GM23338 (cell line): ENCODE measurements at regions not wholly inside any gene's neighbourhood (a gene's known extent, or its start where the extent isn't known, plus 50 kb on each side); places are given as distances from the start of the nearest gene placed in this dataset.

Source experiments
- ATAC-seq: fragments of 200-7000 bp; cut with Tn5 transposase; 3 replicates; pipeline ENCODE4 v1.9.1; 2020
- DNase-seq: peaks from one replicate; pipeline ENCODE4 v3.0.0-alpha.2; 2015; ENCODE audit warnings: low spot score
- H2AFZ ChIP-seq: fragments of 200-600 bp; sonication (generic); 2 replicates; pipeline ENCODE4 v1.8.0; 2016; ENCODE audit warnings: antibody characterized with exemption, mild to moderate bottlenecking, moderate library complexity
- H3F3A ChIP-seq: fragments of 200-600 bp; sonication (generic); replicated peaks from 2 replicates; pipeline ENCODE4 v1.8.0; 2017; ENCODE audit warnings: antibody characterized with exemption, mixed run types, low read depth
- H3K27ac ChIP-seq: fragments of 200-600 bp; sonication (generic); 2 replicates; pipeline ENCODE4 v1.6.1; 2016; ENCODE audit warnings: low read depth
- H3K27me3 ChIP-seq: fragments of 200-600 bp; sonication (generic); 2 replicates; pipeline ENCODE4 v1.8.0; 2016; ENCODE audit warnings: mild to moderate bottlenecking, mixed run types, moderate library complexity; ENCODE audit not compliant: insufficient read depth
- H3K36me3 ChIP-seq: fragments of 200-600 bp; sonication (generic); 2 replicates; pipeline ENCODE4 v1.8.0; 2016; ENCODE audit warnings: mild to moderate bottlenecking; ENCODE audit not compliant: insufficient read depth
- H3K4me1 ChIP-seq: fragments of 200-600 bp; sonication (generic); 2 replicates; pipeline ENCODE4 v1.8.0; 2016; ENCODE audit warnings: mild to moderate bottlenecking, moderate library complexity; ENCODE audit not compliant: insufficient read depth
- H3K4me2 ChIP-seq: fragments of 200-600 bp; sonication (generic); 2 replicates; pipeline ENCODE4 v1.7.1; 2017; ENCODE audit warnings: mixed run types
- H3K4me3 ChIP-seq: fragments of 200-600 bp; sonication (generic); 2 replicates; pipeline ENCODE4 v1.6.1; 2016; ENCODE audit warnings: mixed run types
- H3K79me2 ChIP-seq: fragments of 200-600 bp; sonication (generic); replicated peaks from 2 replicates; pipeline ENCODE4 v1.8.0; 2017; ENCODE audit warnings: mild to moderate bottlenecking; ENCODE audit not compliant: insufficient read depth
- H3K9me2 ChIP-seq: fragments of 200-600 bp; sonication (generic); 2 replicates; pipeline ENCODE4 v1.8.0; 2017; ENCODE audit not compliant: insufficient read depth
- H4K20me1 ChIP-seq: fragments of 200-600 bp; sonication (generic); replicated peaks from 2 replicates; pipeline ENCODE4 v1.8.0; 2017; ENCODE audit warnings: mild to moderate bottlenecking; ENCODE audit not compliant: insufficient read depth
- H3K27ac Mint-ChIP-seq: 2 replicates; pipeline ENCODE4 v1.8.0; 2020; ENCODE audit warnings: inconsistent platforms, mild to moderate bottlenecking, moderate library complexity, mixed read lengths
- H3K27me3 Mint-ChIP-seq: 3 replicates; pipeline ENCODE4 v1.8.0; 2022; ENCODE audit warnings: low read depth, mild to moderate bottlenecking, moderate library complexity, mixed read lengths, inconsistent platforms; ENCODE audit not compliant: insufficient read depth, poor library complexity
- H3K36me3 Mint-ChIP-seq: 3 replicates; pipeline ENCODE4 v1.8.0; 2021; ENCODE audit warnings: low read depth, mild to moderate bottlenecking, inconsistent platforms, moderate library complexity, mixed read lengths
- H3K4me1 Mint-ChIP-seq: 3 replicates; pipeline ENCODE4 v1.8.0; 2020; ENCODE audit warnings: mild to moderate bottlenecking, inconsistent platforms, mixed read lengths
- H3K4me3 Mint-ChIP-seq: 3 replicates; pipeline ENCODE4 v1.8.0; 2021; ENCODE audit warnings: moderate library complexity, mild to moderate bottlenecking, inconsistent platforms, mixed read lengths
- H3K9me3 Mint-ChIP-seq: 3 replicates; pipeline ENCODE4 v1.8.0; 2020; ENCODE audit warnings: moderate library complexity, mild to moderate bottlenecking, inconsistent platforms, mixed read lengths
- CREB1 ChIP-seq: fragments of 250-450 bp; sonication (Bioruptor Pico); IDR thresholded peaks from 2 replicates; pipeline ENCODE4 v1.5.0; 2020; ENCODE audit warnings: low read depth, mild to moderate bottlenecking, moderate library complexity
- EZH2 ChIP-seq: fragments of 200-600 bp; sonication (generic); IDR thresholded peaks from one replicate; pipeline ENCODE4 v1.8.0; 2017; ENCODE audit warnings: antibody characterized with exemption, mild to moderate bottlenecking, low read depth; ENCODE audit not compliant: unreplicated experiment
- EZH2phosphoT487 ChIP-seq: fragments of 200-600 bp; sonication (generic); IDR thresholded peaks from one replicate; pipeline ENCODE4 v1.8.1; 2018; ENCODE audit warnings: antibody characterized with exemption; ENCODE audit not compliant: unreplicated experiment
- JUNB ChIP-seq: IDR thresholded peaks from one replicate; pipeline ENCODE4 v1.6.1; 2016; ENCODE audit warnings: antibody characterized with exemption; ENCODE audit not compliant: unreplicated experiment
- NANOG ChIP-seq: IDR thresholded peaks from 2 replicates; pipeline ENCODE4 v1.6.1; 2016; ENCODE audit warnings: antibody characterized with exemption, borderline replicate concordance
- POLR2AphosphoS5 ChIP-seq: IDR thresholded peaks from 2 replicates; pipeline ENCODE4 v1.6.1; 2016; ENCODE audit warnings: antibody characterized with exemption, low read depth
- STAT1 ChIP-seq: IDR thresholded peaks from one replicate; pipeline ENCODE4 v1.6.1; 2016; ENCODE audit warnings: antibody characterized with exemption; ENCODE audit not compliant: unreplicated experiment
- ZNF114 ChIP-seq: fragments of 250-450 bp; sonication (Bioruptor Pico); IDR thresholded peaks from 2 replicates; pipeline ENCODE4 v1.5.0; 2020; ENCODE audit warnings: mild to moderate bottlenecking, moderate library complexity
- ZNF331 ChIP-seq: fragments of 250-450 bp; sonication (Bioruptor Pico); IDR thresholded peaks from 2 replicates; pipeline ENCODE4 v1.5.0; 2020; ENCODE audit warnings: low read depth, mild to moderate bottlenecking, moderate library complexity
- ZNF462 ChIP-seq: fragments of 250-450 bp; sonication (Bioruptor Pico); IDR thresholded peaks from 2 replicates; pipeline ENCODE4 v1.5.0; 2020; ENCODE audit warnings: mild to moderate bottlenecking, moderate library complexity
- TF ChIP-seq, protein P1 (sequence below): IDR thresholded peaks from 2 replicates; pipeline ENCODE4 v1.6.1; 2016; ENCODE audit warnings: antibody characterized with exemption
- TF ChIP-seq, protein P2 (sequence below): IDR thresholded peaks from one replicate; pipeline ENCODE4 v1.6.1; 2018; ENCODE audit warnings: antibody characterized with exemption; ENCODE audit not compliant: unreplicated experiment
- TF ChIP-seq, protein P3 (sequence below), 2 experiments: fragments of 200-600 bp in 1 of 2; sonication (generic) in 1 of 2; conservative IDR thresholded peaks; 2 replicates each; pipeline versions ENCODE4 v1.5.1 to v1.6.1; 2016 to 2017; ENCODE audit warnings: antibody characterized with exemption in 2 of 2, low read depth in 2 of 2, mild to moderate bottlenecking in 2 of 2, moderate library complexity in 1 of 2

DNA sequence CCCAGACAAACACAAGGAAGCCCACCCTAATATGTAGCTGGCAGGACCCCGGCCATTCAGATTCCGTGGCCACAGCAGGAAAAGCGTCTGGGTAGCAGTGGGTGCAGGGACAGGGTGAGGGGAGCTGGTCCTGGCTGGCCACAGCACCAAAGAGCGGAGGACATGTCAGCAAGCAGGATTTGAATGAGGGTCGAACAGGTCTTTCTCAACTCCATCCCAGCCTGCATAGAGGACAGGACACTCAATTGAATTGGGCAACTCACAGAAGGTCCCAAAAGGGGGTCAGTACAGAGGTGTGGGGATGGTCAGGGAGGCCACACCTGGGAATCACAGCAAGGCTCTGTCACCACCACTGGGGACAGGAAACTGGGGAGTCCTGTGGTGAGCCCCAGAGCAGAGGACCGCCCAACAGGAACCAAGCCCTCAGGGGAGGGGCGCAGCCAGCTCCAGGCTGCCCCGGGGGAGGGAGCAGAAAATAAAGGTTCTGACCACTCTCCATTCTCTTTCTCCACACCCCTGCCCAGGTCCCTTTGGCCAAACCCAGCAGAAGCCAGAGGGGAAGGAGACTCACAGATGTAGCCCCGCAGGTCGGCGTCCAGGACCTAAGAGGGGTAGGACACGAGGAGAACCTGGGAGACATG lies 108.7 kb upstream of the PPP2R2D start:
- Histone ChIP-seq H3K9me2 (peaks cover 5% of the 10 kb centered on the region; the same call in 1 of the 2 replicates), H3K36me3 (no peaks in the 10 kb centered on the region), H2AFZ (no peak overlapping the region), H3K27ac (no peak overlapping the region), H3K4me3 (no peak overlapping the region), H3K4me2 (no peak overlapping the region), H3K79me2 (no peaks in the 10 kb centered on the region), H3F3A (no peaks in the 10 kb centered on the region), H3K27me3 (no peaks in the 10 kb centered on the region), H3K4me1 (peaks cover 6% of the 10 kb centered on the region), H4K20me1 (no peaks in the 10 kb centered on the region)
- H3K4me1 Mint-ChIP-seq = peaks cover 15% of the 10 kb centered on the region
- TF ChIP-seq EZH2phosphoT487 (no peak), ZNF331 (CRISPR knock-in tag) (no peak), POLR2AphosphoS5 (no peak), JUNB (no peak), ZNF462 (CRISPR knock-in tag) (no peak), NANOG (no peak), STAT1 (no peak), CREB1 (CRISPR knock-in tag) (no peak), ZNF114 (no peak), EZH2 (no peak)
- TF ChIP-seq, protein P1, sequence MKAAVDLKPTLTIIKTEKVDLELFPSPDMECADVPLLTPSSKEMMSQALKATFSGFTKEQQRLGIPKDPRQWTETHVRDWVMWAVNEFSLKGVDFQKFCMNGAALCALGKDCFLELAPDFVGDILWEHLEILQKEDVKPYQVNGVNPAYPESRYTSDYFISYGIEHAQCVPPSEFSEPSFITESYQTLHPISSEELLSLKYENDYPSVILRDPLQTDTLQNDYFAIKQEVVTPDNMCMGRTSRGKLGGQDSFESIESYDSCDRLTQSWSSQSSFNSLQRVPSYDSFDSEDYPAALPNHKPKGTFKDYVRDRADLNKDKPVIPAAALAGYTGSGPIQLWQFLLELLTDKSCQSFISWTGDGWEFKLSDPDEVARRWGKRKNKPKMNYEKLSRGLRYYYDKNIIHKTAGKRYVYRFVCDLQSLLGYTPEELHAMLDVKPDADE = no peak
- TF ChIP-seq, protein P2, sequence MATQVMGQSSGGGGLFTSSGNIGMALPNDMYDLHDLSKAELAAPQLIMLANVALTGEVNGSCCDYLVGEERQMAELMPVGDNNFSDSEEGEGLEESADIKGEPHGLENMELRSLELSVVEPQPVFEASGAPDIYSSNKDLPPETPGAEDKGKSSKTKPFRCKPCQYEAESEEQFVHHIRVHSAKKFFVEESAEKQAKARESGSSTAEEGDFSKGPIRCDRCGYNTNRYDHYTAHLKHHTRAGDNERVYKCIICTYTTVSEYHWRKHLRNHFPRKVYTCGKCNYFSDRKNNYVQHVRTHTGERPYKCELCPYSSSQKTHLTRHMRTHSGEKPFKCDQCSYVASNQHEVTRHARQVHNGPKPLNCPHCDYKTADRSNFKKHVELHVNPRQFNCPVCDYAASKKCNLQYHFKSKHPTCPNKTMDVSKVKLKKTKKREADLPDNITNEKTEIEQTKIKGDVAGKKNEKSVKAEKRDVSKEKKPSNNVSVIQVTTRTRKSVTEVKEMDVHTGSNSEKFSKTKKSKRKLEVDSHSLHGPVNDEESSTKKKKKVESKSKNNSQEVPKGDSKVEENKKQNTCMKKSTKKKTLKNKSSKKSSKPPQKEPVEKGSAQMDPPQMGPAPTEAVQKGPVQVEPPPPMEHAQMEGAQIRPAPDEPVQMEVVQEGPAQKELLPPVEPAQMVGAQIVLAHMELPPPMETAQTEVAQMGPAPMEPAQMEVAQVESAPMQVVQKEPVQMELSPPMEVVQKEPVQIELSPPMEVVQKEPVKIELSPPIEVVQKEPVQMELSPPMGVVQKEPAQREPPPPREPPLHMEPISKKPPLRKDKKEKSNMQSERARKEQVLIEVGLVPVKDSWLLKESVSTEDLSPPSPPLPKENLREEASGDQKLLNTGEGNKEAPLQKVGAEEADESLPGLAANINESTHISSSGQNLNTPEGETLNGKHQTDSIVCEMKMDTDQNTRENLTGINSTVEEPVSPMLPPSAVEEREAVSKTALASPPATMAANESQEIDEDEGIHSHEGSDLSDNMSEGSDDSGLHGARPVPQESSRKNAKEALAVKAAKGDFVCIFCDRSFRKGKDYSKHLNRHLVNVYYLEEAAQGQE = no peak
- TF ChIP-seq, protein P3, sequence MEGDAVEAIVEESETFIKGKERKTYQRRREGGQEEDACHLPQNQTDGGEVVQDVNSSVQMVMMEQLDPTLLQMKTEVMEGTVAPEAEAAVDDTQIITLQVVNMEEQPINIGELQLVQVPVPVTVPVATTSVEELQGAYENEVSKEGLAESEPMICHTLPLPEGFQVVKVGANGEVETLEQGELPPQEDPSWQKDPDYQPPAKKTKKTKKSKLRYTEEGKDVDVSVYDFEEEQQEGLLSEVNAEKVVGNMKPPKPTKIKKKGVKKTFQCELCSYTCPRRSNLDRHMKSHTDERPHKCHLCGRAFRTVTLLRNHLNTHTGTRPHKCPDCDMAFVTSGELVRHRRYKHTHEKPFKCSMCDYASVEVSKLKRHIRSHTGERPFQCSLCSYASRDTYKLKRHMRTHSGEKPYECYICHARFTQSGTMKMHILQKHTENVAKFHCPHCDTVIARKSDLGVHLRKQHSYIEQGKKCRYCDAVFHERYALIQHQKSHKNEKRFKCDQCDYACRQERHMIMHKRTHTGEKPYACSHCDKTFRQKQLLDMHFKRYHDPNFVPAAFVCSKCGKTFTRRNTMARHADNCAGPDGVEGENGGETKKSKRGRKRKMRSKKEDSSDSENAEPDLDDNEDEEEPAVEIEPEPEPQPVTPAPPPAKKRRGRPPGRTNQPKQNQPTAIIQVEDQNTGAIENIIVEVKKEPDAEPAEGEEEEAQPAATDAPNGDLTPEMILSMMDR (conservative IDR thresholded peaks at IDR 0.05; ENCODE audit: low read depth in 2 of 2) = no peak
- ATAC-seq = no peak
- DNase-seq = no peak
- no peak overlapping the region for H3K4me3 Mint-ChIP-seq
- no peak overlapping the region for H3K27ac Mint-ChIP-seq
- H3K9me3 Mint-ChIP-seq = peaks cover 27% of the 10 kb centered on the region
- peaks cover 10% of the 10 kb centered on the region for H3K27me3 Mint-ChIP-seq
- no peaks in the 10 kb centered on the region; the same call in 1 of the 3 replicates for H3K36me3 Mint-ChIP-seq
